ENCODE measurements at regions not wholly inside any gene's neighbourhood (a gene's known extent, or its start where the extent isn't known, plus 50 kb on each side); places are given as distances from the start of the nearest gene placed in this dataset.

DNA sequence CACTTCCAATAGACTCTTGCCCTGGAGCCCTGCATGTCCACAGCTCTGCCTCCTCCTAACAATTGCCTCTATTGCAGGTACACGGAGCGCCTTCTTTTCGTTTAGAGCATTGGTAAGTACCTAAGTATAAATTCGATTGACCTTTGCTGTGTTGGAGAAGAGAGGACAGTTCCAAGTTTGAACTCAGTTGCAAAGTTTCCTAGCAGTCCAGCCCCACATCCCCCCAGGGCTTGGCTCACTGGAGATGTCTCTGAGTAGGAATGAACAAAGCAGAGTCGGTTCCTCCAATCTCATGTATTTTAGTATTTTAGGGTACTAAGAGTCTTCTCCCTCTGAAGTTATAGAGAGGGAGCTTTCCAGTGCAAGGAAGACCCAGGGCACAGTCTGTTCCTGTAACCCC lies 238.9 kb upstream of the AJAP1 start:
- no CpG with 5 or more reads among the region's 5 CpGs for WGBS, 2 experiments (ENCODE audit: extremely low coverage in 2 of 2, insufficient read length in 1 of 2)
- Histone ChIP-seq H2BK120ac (ENCODE audit: low read depth, low read length) (no peak overlapping the region), H3K4me3 (ENCODE audit: insufficient read depth, low read depth, low read length) (no peak overlapping the region), H3K4me2 (ENCODE audit: low read depth, low read length) (no peak overlapping the region), H3K27me3 (ENCODE audit: control insufficient read depth, insufficient read depth, low read length) (no peaks in the 10 kb centered on the region), H4K91ac (ENCODE audit: insufficient read depth, low read depth, low read length) (no peak overlapping the region), H2BK20ac (ENCODE audit: low read depth, low read length) (no peak overlapping the region), H2AK5ac (ENCODE audit: low read depth, low read length) (no peak overlapping the region), H2BK15ac (ENCODE audit: low read depth, low read length) (no peak overlapping the region), H4K5ac (ENCODE audit: low read depth, low read length) (no peak overlapping the region), H3K56ac (ENCODE audit: extremely low read depth, insufficient read depth, low read length) (no peak overlapping the region), H4K20me1 (ENCODE audit: insufficient read depth, low read length) (no peaks in the 10 kb centered on the region), H3K27ac (ENCODE audit: insufficient read depth, low read length) (no peak overlapping the region), H2AK9ac (replicated peaks; ENCODE audit: low read depth, low read length, poor library complexity) (no peak overlapping the region), H3K18ac (ENCODE audit: low read depth, low read length) (no peak overlapping the region), H3K9me3 (ENCODE audit: control insufficient read depth, insufficient read depth, low read length) (peaks cover 17% of the 10 kb centered on the region), H3K79me1 (ENCODE audit: low read depth in 1 of 2, low read length in 2 of 2) (no peaks in the 10 kb centered on the region), H3K36me3 (ENCODE audit: control insufficient read depth, insufficient read depth, low read length) (no peaks in the 10 kb centered on the region), H3K14ac (replicated peaks; ENCODE audit: low read depth, low read length) (no peak overlapping the region), H2AFZ (replicated peaks; ENCODE audit: low read length, poor library complexity) (no peak overlapping the region), H3K9ac (ENCODE audit: low read depth, low read length) (no peak overlapping the region), H4K8ac (ENCODE audit: low read depth in 2 of 2, low read length in 2 of 2) (no peak overlapping the region), H3K4ac (ENCODE audit: low read depth, low read length) (no peak overlapping the region), H3K4me1 (ENCODE audit: control insufficient read depth, insufficient read depth, low read length) (no peaks in the 10 kb centered on the region), H3K9me1 (ENCODE audit: insufficient read depth, low read length) (no peaks in the 10 kb centered on the region), H2BK5ac (ENCODE audit: low read depth, low read length, poor library complexity, severe bottlenecking) (no peak overlapping the region), H3K23ac (ENCODE audit: low read depth, low read length) (no peak overlapping the region)
- DNase-seq: no peak
- dilution Hi-C loops (cut with HindIII; ENCODE audit: low sequenced_read_pairs, unreplicated experiment): no loop called here
- CTCF ChIA-PET: no interaction called here
- in situ Hi-C loops (cut with MboI; ENCODE audit: low sequenced_read_pairs): no loop called here
- POLR2A ChIA-PET (ENCODE audit: unreplicated experiment): no interaction called here
- no peak for TF ChIP-seq FOS (IDR thresholded peaks at IDR 0.05; ENCODE audit: low read depth, low read length)
- TF ChIP-seq MAFK (IDR thresholded peaks at IDR 0.05; ENCODE audit: low read depth, low read length): no peak
- TF ChIP-seq, protein P1, sequence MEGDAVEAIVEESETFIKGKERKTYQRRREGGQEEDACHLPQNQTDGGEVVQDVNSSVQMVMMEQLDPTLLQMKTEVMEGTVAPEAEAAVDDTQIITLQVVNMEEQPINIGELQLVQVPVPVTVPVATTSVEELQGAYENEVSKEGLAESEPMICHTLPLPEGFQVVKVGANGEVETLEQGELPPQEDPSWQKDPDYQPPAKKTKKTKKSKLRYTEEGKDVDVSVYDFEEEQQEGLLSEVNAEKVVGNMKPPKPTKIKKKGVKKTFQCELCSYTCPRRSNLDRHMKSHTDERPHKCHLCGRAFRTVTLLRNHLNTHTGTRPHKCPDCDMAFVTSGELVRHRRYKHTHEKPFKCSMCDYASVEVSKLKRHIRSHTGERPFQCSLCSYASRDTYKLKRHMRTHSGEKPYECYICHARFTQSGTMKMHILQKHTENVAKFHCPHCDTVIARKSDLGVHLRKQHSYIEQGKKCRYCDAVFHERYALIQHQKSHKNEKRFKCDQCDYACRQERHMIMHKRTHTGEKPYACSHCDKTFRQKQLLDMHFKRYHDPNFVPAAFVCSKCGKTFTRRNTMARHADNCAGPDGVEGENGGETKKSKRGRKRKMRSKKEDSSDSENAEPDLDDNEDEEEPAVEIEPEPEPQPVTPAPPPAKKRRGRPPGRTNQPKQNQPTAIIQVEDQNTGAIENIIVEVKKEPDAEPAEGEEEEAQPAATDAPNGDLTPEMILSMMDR (conservative IDR thresholded peaks at IDR 0.05; ENCODE audit: low read depth, low read length): no peak
- TF ChIP-seq CEBPB (IDR thresholded peaks at IDR 0.05; ENCODE audit: low read depth, low read length): no peak
- TF ChIP-seq MXI1 (IDR thresholded peaks at IDR 0.05; ENCODE audit: borderline replicate concordance, low read depth, low read length): no peak
- TF ChIP-seq MAZ (IDR thresholded peaks at IDR 0.05; ENCODE audit: borderline replicate concordance, low read depth, low read length): no peak
- TF ChIP-seq POLR2A (IDR thresholded peaks at IDR 0.05; ENCODE audit: low read depth, low read length): no peak
- no peak for TF ChIP-seq RAD21 (IDR thresholded peaks at IDR 0.05; ENCODE audit: low read length)
- TF ChIP-seq, protein P2, sequence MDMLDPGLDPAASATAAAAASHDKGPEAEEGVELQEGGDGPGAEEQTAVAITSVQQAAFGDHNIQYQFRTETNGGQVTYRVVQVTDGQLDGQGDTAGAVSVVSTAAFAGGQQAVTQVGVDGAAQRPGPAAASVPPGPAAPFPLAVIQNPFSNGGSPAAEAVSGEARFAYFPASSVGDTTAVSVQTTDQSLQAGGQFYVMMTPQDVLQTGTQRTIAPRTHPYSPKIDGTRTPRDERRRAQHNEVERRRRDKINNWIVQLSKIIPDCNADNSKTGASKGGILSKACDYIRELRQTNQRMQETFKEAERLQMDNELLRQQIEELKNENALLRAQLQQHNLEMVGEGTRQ (IDR thresholded peaks at IDR 0.05; ENCODE audit: low read depth, low read length): no peak
- TF ChIP-seq NFE2L2 (IDR thresholded peaks at IDR 0.05; ENCODE audit: low read depth, low read length): no peak
- no peak for TF ChIP-seq CHD1 (IDR thresholded peaks at IDR 0.05; ENCODE audit: low read depth, low read length)
- no peak for TF ChIP-seq RFX5 (IDR thresholded peaks at IDR 0.05; ENCODE audit: low read depth, low read length)
- no peak for TF ChIP-seq RCOR1 (IDR thresholded peaks at IDR 0.05; ENCODE audit: insufficient replicate concordance, low read length)
- TF ChIP-seq, protein P3, sequence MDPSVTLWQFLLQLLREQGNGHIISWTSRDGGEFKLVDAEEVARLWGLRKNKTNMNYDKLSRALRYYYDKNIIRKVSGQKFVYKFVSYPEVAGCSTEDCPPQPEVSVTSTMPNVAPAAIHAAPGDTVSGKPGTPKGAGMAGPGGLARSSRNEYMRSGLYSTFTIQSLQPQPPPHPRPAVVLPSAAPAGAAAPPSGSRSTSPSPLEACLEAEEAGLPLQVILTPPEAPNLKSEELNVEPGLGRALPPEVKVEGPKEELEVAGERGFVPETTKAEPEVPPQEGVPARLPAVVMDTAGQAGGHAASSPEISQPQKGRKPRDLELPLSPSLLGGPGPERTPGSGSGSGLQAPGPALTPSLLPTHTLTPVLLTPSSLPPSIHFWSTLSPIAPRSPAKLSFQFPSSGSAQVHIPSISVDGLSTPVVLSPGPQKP (IDR thresholded peaks at IDR 0.05; ENCODE audit: borderline replicate concordance, low read depth, low read length): no peak
- no peak for TF ChIP-seq SMC3 (IDR thresholded peaks at IDR 0.05; ENCODE audit: low read depth, low read length)
- no peak for TF ChIP-seq BHLHE40 (IDR thresholded peaks at IDR 0.05; ENCODE audit: low read depth, low read length)
- BruUV-seq (replicated peaks): no TSS peak
- intact Hi-C loops (cut with micrococcal nuclease): no loop called here
- ATAC-seq (ENCODE audit: low read depth): no peak
